ENCODE measurements at regions not wholly inside any gene's neighbourhood (a gene's known extent, or its start where the extent isn't known, plus 50 kb on each side); places are given as distances from the start of the nearest gene placed in this dataset.

DNA sequence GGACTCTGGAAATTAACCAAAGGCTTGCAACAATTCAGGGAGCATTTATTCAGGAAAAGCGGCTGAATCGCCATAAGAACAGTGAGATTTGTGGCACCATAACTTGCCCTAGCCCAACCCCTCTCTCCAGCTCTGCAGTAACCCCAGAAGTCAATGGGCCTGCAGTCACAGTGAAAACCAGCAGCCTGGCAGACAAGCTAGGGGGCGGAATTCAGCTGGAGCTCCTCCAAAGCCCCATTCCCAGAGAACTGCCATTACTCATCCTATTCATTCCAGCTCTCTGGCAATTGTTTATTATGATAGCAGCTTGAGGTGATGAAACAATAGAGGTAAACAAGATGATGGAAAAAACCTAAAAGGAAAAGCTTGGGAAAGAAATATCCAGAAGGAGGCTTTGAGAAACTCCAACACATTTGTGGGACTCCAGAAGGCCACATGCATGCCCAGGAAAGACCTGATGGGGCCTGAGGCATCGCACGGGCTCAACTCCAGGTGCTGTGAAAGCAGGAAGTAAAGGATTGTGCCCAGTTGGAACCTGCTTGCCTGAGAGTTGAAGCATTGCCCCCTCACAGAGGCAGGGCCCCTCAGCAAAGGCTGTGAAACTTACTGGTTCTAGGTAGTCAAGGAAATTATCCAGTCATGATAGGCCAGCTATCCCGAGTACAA lies 126.7 kb downstream of the TWIST2 start (continued):
- TF ChIP-seq, protein P1, sequence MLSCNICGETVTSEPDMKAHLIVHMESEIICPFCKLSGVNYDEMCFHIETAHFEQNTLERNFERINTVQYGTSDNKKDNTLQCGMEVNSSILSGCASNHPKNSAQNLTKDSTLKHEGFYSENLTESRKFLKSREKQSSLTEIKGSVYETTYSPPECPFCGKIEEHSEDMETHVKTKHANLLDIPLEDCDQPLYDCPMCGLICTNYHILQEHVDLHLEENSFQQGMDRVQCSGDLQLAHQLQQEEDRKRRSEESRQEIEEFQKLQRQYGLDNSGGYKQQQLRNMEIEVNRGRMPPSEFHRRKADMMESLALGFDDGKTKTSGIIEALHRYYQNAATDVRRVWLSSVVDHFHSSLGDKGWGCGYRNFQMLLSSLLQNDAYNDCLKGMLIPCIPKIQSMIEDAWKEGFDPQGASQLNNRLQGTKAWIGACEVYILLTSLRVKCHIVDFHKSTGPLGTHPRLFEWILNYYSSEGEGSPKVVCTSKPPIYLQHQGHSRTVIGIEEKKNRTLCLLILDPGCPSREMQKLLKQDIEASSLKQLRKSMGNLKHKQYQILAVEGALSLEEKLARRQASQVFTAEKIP (CRISPR knock-in tag; IDR thresholded peaks at IDR 0.05; ENCODE audit: borderline replicate concordance): no peak
- no peak for TF ChIP-seq MAZ (IDR thresholded peaks at IDR 0.05; ENCODE audit: borderline replicate concordance, low read depth, low read length)
- no peak for TF ChIP-seq MAZ (CRISPR knock-in tag; IDR thresholded peaks at IDR 0.05; ENCODE audit: low read depth)
- no peak for TF ChIP-seq ZFP90 (CRISPR knock-in tag; IDR thresholded peaks at IDR 0.05; ENCODE audit: borderline replicate concordance)
- TF ChIP-seq ZNF768 (CRISPR knock-in tag; IDR thresholded peaks at IDR 0.05): no peak

DNA sequence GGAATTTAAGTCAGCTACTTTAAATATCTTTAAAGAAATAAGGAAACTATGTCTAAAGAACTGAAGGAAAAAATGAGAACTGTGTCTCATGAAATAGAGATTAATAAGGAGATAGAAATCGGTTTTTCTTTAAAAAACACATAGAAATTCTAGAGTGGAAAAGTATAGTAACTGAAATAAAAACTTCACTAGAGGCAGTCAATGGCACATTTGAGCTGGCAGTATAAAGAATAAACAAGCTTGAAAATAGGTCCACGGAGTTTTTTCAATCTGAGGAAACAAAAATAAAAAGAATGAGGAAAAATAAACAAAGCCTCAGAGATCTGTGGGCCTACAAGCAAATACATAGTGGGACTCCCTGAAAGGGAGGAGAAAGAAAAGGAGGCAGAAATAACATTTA lies 127.5 kb downstream of the TWIST2 start:
- in situ Hi-C loops (cut with HindIII; ENCODE audit: extremely low pct_ligation_motif_present, low pct_unique_long_range_greater_than_20kb) (no loop called here), intact Hi-C loops (cut with micrococcal nuclease; ENCODE audit: unreplicated experiment) (no loop called here)
- 1% methylated on average over 2 of the region's 2 CpGs for WGBS (ENCODE audit: low lambda C conversion rate)
- Histone ChIP-seq H3K27me3 (ENCODE audit: control insufficient read depth in 1 of 2, insufficient read depth in 2 of 2, low read length in 2 of 2) (0 out of 5 replicates have a peak, but pooled peaks cover 0 to 9% of the 10 kb centered on the region in 2 experiments), H3K4me1 (ENCODE audit: insufficient read depth, low read length) (no peaks in the 10 kb centered on the region), H3K4me3 (replicated peaks in 1 of 3; ENCODE audit: insufficient read depth in 1 of 3, low read depth in 2 of 3, low read length in 3 of 3) (no peak overlapping the region), H3K9me3 (ENCODE audit: low read length) (no peaks in the 10 kb centered on the region), H3K36me3 (replicated peaks in 1 of 2; ENCODE audit: control insufficient read depth in 1 of 2, insufficient read depth in 2 of 2, low read length in 2 of 2) (no peaks in the 10 kb centered on the region), H4K20me1 (ENCODE audit: insufficient read depth, low read length) (no peaks in the 10 kb centered on the region; the same call in 1 of the 2 replicates), H3K27ac (ENCODE audit: extremely low read length, insufficient read depth, low read length) (no peak overlapping the region), H3K9ac (ENCODE audit: insufficient read depth, low read depth, low read length) (no peak overlapping the region), H3K4me2 (ENCODE audit: low read depth, low read length) (no peak overlapping the region), H3K79me2 (ENCODE audit: insufficient read depth, low read length) (no peaks in the 10 kb centered on the region), H2AFZ (ENCODE audit: low read length) (no peak overlapping the region)
- ChIA-PET POLR2A (no interaction called here), CTCF (ENCODE audit: low intra/inter-chr PET ratio, low total read pairs) (no interaction called here)
- peak; percentile 62; the same call in 1 of the 2 replicates for TF ChIP-seq ZNF160 (CRISPR knock-in tag; IDR thresholded peaks at IDR 0.05)
- TF ChIP-seq HHEX (CRISPR knock-in tag; IDR thresholded peaks at IDR 0.05): no peak
- FAIRE-seq (no peak), DNase-seq (ENCODE audit: low spot score) (no peak), ATAC-seq (no peak)
- no TSS peak for BruUV-seq (replicated peaks)
